IPS-NIHi7 (cell line): ENCODE measurements at regions not wholly inside any gene's neighbourhood (a gene's known extent, or its start where the extent isn't known, plus 50 kb on each side); places are given as distances from the start of the nearest gene placed in this dataset.
"Not testable (repeated sequence)": the region's sequence is repeated elsewhere in the genome, so short reads cannot be mapped to it uniquely, and the experiment has no call there.

ENCODE experiments used
- DNase-seq: peaks from one replicate; pipeline ENCODE4 v3.0.0; 2012; ENCODE audit warnings: mixed read lengths; ENCODE audit errors: extremely low spot score

DNA sequence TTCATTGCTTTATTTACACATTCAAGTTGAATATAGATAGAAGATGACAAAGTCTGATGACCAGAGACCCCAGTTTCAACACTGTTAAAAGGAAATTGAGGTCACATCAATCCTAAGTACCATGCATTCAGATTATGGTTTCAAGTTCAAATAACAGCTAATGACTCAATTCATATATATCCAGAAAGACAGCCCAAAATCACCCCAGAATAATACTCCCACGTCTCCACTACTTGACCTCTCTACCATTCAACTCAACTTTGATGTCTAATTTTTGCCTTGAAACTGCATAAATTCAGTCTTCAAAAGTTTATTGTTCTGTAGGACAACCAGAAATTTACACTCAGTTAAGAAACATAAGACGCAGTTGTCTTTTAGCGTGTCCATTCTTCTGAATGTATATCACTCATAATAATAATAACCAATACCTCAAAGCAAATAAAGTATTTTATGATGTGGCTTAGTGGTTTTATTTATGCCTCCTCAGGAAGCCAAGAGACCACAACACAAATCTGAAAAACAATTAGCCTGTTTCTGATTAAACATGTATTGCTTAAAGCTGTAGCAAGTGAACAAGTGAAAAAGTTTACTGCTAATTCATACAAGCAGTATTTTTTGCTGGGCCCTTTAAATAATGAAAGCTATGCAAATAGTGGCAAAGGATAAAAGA, 569.0 kb downstream of the LTN1 start:
- no peak for DNase-seq

DNA sequence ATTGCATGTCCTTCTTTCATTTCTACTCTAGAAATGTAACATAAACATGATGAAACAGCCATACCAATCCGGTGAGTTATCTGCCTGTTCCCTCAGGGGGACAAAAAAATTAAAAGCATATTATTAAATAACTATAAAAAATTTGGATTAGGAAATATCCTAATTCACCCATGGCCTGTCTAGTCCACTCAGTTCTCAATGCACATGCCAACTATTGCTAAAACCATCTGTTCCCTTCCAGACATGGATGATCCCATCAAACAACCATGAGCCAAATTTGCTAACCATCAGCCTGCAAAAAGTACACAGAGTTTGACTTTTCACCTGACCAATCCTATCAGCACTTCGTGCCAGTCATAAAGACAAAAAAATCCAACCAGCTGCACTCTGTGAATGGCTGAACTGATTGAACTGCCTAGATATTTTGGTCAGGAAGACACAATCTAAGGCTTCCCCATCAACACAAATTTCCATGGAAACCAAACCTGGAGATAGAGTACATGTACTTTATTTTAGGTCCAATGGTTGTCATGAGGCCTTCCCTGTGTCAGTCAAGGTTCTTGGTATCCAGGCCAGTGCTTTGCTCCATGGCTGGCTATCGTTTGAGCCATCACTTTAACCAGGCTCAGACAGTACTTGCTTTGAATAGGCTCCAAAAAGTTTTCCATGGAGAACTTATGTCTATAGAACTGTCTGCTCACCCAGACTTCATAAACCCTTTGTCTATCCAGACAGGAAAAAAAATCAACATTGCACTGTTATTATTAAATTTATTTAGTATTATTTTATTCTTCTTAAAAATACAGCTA, 570.8 kb downstream of the LTN1 start:
- DNase-seq = no peak

DNA sequence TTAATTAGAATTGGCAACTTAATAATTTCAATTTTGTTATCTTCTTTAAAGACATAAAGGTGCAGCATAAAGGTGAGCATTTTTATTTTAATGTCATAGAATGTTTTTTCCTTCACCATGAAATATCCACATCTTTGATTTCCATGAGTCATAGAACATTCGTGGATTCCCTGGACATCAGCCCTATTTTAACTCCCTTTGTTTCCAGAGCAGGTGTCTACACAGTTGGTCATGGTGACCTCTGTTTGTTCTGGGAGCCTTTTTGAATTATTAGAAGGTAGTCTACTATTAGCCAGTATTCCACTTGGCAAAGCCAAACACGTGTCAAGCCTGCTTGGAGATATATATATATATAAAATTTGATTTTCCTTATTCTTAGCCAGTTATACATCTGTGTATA, 572.9 kb downstream of the LTN1 start:
- DNase-seq = no peak

GRCh38 chr21:28418726-28419514, 573.8 kb downstream of the LTN1 start:
- DNase-seq = no peak

DNA sequence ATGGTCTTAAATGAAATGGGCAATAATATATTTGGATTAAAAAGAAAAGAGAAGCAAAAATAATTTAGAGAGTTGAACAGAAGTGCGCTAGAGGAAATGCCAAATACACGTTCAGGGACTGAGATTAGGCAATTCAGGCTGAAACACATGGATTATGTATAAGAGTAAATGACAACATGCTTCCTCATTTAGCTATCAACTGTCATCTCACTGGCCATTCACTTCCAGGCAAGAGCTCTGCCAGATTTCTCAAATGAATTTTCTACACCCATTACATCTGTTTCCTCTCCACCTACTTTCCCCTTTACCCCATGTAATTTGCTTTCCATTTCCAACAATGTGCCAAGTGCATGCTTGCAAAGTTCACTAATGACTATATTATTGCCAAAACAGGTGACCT, 582.4 kb downstream of the LTN1 start:
- DNase-seq = no peak

GRCh38 chr21:28402616-28402989, 590.1 kb downstream of the LTN1 start:
- no peak for DNase-seq

DNA sequence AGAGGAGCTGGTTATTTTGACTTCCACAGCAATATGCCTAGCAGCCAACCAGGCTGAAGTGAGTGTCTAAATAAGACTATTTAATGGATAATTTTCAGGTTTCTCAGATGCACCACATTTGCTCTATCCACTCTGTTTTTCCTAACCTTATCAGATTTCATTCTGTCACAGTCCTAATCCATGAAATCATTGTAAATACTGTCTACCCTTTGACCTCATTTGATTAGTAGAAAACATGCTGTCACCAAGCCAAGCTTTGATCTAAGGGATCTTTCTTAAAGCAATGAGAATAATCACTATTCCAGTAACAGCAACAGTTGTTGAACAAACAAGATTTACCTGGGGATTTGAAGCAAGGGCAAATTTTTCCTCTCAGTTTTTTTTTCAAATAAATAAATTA, 595.6 kb downstream of the LTN1 start:
- no peak for DNase-seq

DNA sequence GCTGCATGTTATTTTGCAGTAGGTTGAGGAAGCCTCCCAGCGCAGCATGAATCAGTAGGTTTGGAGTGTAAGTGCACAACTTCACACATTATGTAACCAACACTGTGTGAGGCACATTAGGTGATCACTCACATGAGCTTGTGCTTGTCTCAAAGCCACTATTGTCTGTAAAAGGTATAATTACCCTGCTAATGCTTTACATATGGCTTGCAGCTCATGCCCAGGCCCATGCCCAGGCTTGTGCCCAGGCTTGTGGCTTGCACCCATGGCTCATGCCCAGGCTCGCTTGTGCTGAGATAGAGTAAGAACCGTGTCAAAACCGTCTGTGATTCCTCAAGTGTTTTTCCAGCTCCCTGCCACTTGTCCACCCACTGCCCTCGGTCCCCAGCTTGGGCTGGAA, 596.3 kb downstream of the LTN1 start:
- no peak for DNase-seq

DNA sequence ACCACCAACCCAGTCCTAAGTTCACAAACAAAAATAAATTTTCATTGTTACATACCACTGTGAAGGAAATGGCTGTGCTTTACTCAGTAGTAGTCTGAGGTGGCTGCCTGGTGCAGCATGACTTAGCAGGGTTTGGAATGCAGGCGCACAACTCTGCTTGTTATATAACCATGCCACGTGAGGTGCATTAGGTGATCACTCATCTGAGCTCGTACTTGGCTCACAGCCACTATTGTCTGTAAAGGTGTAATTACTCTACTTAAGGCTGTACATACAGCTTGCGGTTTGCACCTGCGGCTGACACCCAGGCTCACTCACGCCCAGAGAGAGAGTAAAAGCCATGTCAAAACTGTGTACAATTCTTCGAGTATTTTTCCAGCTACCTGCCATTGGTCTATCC, 599.4 kb downstream of the LTN1 start:
- DNase-seq = no peak

DNA sequence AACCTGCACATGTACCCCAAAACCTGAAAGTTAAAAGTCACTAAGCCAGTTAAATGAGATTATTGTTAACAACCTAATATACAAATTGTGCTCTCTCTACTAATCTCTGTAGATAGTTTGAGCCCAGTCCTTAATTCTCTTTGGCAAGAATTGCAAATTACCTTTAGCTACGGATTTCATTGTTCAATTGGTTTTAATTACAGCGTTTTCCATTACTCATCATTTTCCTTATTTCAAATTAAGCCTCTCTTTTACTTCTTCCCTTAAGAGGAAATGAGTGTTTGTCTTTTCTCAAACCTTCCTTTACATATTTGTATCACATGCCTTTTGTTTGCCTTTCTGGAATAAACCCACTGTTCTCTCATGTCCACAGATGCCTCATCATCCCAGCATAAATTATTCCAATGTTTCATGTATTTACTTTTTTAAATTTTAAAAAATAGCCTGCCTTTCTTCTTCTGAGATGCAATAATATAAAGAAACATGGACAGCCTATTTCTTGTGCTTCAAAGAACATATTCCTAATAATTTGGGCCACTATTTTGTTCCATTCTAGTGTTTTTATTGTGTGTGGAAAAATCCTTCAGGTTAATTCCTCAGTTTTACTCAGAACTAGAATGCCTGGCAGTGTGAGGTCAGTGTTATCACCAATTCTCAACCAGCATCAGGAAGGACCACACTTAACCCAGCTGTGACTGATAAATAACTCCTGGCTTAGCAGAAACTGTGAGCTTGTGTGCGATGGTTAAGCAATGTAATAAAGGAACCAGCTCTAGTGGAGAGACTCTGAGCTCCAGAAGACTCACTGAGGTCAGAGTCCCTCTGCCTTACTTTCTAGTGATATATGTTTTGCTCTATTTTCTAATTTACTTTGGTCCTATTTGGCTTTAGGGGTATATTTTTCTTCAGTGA, 600.5 kb downstream of the LTN1 start:
- no peak for DNase-seq

GRCh38 chr21:28387220-28387619, 605.5 kb downstream of the LTN1 start:
- DNase-seq = no peak

GRCh38 chr21:28385845-28386244, 606.8 kb downstream of the LTN1 start:
- no peak for DNase-seq

DNA sequence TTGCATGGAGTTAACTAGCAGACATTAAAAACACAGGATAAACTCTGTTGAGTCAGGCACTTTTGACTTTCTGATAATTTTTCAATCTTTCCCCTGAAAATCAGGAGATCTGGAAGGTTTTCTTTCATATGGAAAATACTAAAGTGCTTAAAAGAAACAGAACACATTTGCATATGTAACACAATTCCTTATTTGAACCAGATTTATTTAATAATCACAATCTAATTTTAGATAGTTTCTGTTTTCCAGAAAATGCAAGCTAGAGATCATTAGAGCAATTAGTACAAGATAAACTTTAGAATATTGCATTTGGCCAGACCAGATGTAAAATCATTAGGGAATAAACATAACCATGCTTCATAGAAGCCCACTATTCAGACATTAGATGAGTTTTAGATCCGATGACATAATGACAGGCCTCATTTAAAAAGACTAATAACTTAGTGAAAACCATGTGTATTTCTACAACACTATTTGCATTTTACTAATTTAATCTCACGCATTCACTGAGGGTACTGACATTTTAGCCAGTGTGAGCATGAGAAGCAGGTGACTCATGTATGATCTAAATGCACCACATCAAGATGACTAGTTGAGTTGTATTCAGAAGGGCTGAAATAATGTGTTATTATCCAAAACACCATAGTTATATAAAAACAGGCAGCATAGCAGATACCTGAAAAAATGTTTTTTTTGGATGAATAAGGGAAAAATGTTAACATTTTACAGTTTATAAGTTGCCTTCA, 611.5 kb downstream of the LTN1 start:
- DNase-seq = not testable (repeated sequence)

DNA sequence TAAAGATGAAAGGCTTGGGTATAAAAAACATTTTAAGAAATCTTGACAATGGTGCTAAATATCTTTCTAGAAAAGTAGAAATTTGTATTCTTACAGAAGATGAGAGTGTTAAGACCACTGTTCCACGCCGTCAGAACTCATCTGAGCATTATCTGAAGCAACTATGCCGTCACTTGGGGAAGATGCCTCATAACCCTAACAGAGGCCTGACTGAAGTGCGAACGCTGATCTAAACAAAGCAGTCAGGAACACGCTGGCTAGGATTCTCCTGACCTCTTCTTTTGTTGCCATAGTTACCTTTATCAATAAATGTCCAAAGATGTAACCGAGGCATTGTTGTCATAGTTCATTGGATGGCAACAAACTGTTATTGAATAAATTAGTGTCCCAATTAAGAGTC, 612.4 kb downstream of the LTN1 start:
- no peak for DNase-seq

- DNase-seq = no peak
Observed at GRCh38 chr21:28378026-28378425, 614.7 kb downstream of the LTN1 start.

GRCh38 chr21:28375708-28376385, 616.8 kb downstream of the LTN1 start:
- no peak for DNase-seq

GRCh38 chr21:28374881-28375280, 617.8 kb downstream of the LTN1 start:
- no peak for DNase-seq

DNA sequence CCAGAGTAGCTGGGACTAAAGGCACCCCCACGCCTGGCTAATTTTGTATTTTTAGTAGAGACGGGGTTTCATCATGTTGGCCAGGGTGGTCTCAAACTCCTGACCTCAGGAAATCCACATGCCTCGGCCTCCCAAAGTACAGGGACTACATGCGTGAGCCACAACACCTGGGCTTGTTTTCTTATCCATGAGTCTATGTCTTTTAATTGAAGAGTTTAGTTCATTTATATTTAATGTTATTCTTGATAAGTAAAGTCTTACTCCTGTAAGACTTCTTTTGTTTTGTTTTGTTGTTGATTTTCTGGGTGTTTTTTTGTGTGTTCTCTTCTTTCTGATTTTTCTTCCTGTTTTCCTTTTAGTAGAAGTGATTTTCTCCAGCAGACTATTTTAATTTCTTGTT, 621.0 kb downstream of the LTN1 start:
- no peak for DNase-seq

DNA sequence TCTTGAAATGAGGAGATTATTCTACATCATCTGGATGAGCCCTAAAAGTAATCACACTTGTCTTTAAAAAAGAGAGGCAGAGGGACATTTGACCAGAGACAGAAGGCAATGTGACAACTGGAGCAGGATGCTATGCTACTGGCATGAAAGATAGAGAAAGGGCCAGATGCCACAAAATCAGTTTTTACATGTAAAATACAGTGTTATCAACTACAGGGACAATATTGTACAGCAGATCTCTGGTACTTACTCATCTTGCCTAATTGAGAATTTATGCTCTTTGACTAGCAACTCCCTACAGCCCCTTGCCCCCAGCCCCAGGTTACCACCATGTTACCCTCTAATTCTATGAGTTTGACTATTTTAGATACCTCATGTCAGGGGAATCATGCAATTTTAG, 633.4 kb downstream of the LTN1 start:
- DNase-seq = no peak

DNA sequence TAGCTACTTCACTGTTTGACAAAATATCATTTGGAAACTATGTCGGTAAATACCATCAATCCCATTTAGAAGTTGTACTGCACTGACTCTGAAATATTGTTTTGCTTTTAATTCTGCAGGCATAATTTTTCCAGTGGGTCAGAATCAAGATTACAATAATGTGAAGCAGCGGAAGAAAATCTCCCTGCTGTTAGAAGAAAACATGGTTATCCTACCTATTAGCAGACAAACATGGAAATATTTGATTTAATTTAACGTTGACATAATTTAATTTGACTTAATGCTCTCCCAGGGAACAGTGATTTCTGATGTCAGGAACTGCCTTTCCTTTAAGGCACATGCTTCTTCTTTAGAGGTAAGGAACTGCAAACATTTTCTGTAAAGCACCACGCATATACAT, 634.0 kb downstream of the LTN1 start:
- no peak for DNase-seq
